Chondrocyte (in vitro differentiated cells): ENCODE measurements at regions not wholly inside any gene's neighbourhood (a gene's known extent, or its start where the extent isn't known, plus 50 kb on each side); places are given as distances from the start of the nearest gene placed in this dataset.

Experiments used
- DNase-seq: peaks from one replicate; pipeline ENCODE4 v3.0.0; 2021; ENCODE audit warnings: mixed read lengths, low spot score
- H3K27ac Mint-ChIP-seq: one replicate; pipeline ENCODE4 v1.8.0; 2021; ENCODE audit warnings: mild to moderate bottlenecking, moderate library complexity, mixed read lengths; ENCODE audit not compliant: unreplicated experiment
- H3K27me3 Mint-ChIP-seq: 2 replicates; pipeline ENCODE4 v1.8.0; 2021; ENCODE audit warnings: low read depth, mixed read lengths
- H3K36me3 Mint-ChIP-seq: 2 replicates; pipeline ENCODE4 v1.8.0; 2021; ENCODE audit warnings: low read depth, mixed read lengths
- H3K4me1 Mint-ChIP-seq: 2 replicates; pipeline ENCODE4 v1.8.0; 2021; ENCODE audit warnings: low read depth, mild to moderate bottlenecking, mixed read lengths
- H3K4me3 Mint-ChIP-seq: one replicate; pipeline ENCODE4 v1.8.0; 2021; ENCODE audit warnings: mild to moderate bottlenecking, moderate library complexity, mixed read lengths; ENCODE audit not compliant: unreplicated experiment
- H3K9me3 Mint-ChIP-seq: 2 replicates; pipeline ENCODE4 v1.8.0; 2021; ENCODE audit warnings: low read depth, mixed read lengths
- TF ChIP-seq, protein P1 (sequence below): fragments of 200-600 bp; sonication (generic); IDR thresholded peaks from 2 replicates; pipeline ENCODE4 v1.5.0; 2021; ENCODE audit warnings: antibody characterized with exemption, mild to moderate bottlenecking, moderate library complexity

DNA sequence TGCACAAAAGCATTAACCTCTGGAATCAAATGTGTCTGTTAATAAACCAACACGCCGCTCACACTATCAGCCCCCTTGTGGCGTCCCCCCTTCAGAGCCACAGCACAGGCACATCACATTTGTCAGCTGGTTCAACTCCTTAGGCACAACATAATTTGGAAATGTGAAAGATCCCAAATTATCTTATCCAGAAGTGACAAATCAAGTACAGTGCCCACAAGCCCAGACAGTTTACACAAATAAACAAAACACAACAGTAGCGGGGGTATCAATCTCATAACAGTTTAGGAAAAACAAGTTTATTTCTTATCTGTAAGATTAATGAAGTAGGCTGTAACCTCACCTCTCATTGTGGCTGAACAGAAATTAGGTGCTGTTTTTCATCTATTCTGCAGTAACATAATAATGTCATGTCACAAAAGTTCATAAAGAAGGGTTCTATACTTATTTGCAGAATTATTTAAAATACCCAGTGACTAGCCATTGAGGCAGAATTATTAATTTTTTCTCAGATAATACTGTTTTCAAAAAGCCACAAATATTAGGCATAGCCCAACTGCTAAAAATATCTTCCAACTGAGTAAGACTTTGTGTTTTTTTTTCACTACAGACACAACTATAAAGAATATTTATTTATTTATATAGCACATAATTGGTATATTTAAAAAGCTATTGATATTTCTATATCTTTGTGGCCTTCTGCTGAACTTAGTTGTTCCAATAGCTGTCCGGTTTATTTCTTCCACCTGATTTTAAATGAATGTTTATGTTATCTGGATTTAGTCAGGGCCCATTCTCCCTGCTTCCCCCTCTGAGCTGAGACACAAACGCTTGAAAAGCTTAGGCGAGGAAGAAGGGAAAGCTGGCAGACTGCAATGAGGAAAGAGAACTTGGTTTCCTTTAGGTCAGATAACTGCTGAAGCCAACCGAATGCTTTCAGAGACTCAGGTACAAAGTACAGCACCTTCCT, 214.7 kb downstream of the QDPR start:
- H3K4me1 Mint-ChIP-seq, result peaks cover 10% of the 10 kb centered on the region
- peaks cover 9% of the 10 kb centered on the region for H3K27me3 Mint-ChIP-seq
- H3K9me3 Mint-ChIP-seq, result no peaks in the 10 kb centered on the region
- H3K36me3 Mint-ChIP-seq, result peaks cover 3% of the 10 kb centered on the region
- no peak overlapping the region for H3K27ac Mint-ChIP-seq
- no peak overlapping the region for H3K4me3 Mint-ChIP-seq
- TF ChIP-seq, protein P1, sequence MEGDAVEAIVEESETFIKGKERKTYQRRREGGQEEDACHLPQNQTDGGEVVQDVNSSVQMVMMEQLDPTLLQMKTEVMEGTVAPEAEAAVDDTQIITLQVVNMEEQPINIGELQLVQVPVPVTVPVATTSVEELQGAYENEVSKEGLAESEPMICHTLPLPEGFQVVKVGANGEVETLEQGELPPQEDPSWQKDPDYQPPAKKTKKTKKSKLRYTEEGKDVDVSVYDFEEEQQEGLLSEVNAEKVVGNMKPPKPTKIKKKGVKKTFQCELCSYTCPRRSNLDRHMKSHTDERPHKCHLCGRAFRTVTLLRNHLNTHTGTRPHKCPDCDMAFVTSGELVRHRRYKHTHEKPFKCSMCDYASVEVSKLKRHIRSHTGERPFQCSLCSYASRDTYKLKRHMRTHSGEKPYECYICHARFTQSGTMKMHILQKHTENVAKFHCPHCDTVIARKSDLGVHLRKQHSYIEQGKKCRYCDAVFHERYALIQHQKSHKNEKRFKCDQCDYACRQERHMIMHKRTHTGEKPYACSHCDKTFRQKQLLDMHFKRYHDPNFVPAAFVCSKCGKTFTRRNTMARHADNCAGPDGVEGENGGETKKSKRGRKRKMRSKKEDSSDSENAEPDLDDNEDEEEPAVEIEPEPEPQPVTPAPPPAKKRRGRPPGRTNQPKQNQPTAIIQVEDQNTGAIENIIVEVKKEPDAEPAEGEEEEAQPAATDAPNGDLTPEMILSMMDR, result no peak
- no peak for DNase-seq

DNA sequence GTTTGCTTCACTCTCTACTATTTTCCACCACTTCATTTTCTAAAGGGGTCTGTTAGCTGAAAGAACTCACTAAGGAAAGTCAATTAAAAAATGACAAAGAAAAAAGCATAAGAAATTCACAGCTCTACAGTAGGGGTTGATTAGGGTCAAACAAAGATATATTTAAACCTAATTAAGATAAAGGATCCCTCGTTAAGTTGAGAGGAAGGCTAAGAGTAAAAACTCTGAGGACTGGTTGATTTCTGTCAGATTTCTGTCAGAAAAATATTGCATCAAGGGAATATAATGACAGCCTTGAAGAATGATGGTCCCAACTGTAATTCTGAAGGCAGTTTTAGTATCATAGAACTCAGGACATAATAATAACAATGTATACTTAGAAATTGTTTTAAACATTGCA, 218.0 kb downstream of the QDPR start:
- no peak for DNase-seq
- H3K9me3 Mint-ChIP-seq, result no peaks in the 10 kb centered on the region
- no peak overlapping the region for H3K4me3 Mint-ChIP-seq
- H3K27ac Mint-ChIP-seq, result no peak overlapping the region
- H3K4me1 Mint-ChIP-seq, result peaks cover 10% of the 10 kb centered on the region
- H3K36me3 Mint-ChIP-seq, result peaks cover 3% of the 10 kb centered on the region
- TF ChIP-seq, protein P1, result no peak
- H3K27me3 Mint-ChIP-seq, result peaks cover 12% of the 10 kb centered on the region

DNA sequence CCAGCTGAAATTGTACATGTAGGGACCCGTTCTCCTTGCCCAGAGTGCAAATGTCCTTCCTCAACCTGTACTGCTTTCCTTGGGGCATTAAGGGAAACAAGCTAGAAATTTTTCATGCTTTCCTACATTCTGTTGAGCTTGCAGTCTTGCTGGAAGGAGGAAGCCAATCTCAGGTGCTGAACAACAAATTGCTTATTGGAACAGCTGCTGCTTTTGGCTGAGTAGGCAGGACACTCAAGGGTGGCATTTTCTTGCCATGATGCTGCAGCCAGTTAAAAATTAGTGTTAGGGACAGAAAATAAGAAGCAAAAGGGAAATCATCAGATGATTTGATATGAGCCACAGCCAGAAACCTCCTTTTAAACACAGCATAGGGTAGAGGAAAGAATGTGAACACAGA, 223.7 kb downstream of the QDPR start:
- TF ChIP-seq, protein P1, result no peak
- Mint-ChIP-seq H3K27me3 (peaks cover 4% of the 10 kb centered on the region), H3K27ac (no peak overlapping the region), H3K4me3 (no peak overlapping the region), H3K9me3 (no peaks in the 10 kb centered on the region), H3K36me3 (peaks cover under 1% of the 10 kb centered on the region), H3K4me1 (no peaks in the 10 kb centered on the region)
- no peak for DNase-seq

DNA sequence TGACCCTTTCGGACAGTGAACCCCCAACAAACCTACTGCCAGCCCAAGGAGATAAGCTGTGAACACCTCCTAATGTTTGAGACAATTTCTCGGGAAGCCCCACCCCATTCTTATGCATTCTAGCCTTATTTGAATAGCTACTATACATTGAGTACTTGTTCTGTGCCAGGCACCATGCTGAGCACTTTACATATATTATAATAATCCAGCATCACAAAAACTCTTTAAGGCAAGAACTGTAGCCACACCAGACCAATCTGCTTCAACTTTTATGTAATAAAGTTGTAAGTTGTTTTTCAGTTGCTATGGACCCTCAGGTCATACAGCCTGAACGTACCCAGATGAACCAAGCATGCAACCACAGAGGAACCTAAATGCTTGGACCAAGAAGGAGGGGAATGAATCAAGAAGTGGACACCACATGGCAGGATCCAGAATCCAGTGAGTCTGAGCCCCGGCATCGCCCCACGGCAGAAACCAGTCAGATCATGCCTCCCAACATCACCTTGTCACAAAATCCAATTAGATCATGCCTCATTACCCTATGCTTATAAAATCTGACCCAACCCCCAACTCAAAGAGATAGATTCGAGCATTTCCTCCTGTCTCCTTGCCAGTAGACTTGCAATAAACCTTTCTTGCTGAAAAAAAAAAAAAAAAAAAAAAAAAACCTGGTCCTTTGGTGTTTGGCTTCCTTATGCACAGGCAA, 225.0 kb downstream of the QDPR start:
- H3K27me3 Mint-ChIP-seq, result peaks cover 10% of the 10 kb centered on the region
- no peak overlapping the region for H3K27ac Mint-ChIP-seq
- H3K4me1 Mint-ChIP-seq, result no peaks in the 10 kb centered on the region
- no peak for DNase-seq
- TF ChIP-seq, protein P1, result no peak
- H3K9me3 Mint-ChIP-seq, result no peaks in the 10 kb centered on the region
- H3K36me3 Mint-ChIP-seq, result no peaks in the 10 kb centered on the region
- H3K4me3 Mint-ChIP-seq, result no peak overlapping the region

DNA sequence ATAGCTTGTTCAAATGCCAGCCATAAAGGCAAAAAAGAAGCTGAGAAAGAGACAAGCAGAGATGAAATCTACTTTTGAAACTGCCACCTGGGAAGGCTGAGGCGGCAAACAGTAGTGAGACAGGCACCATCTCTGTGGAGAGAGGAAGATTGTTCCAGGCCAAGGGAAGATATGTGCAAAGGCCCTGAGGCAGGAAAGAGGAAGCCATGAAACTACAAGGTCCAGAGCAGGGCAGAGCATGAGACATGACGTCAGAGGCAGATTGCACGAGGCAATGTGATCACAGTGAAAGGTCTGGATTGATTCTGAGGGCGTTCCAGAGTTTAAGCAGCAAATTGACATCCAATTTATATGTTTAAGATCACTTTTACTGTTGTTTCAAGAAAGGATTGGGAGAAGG, 226.1 kb downstream of the QDPR start:
- H3K36me3 Mint-ChIP-seq, result no peaks in the 10 kb centered on the region
- no peaks in the 10 kb centered on the region for H3K4me1 Mint-ChIP-seq
- H3K27ac Mint-ChIP-seq, result no peak overlapping the region
- no peaks in the 10 kb centered on the region for H3K9me3 Mint-ChIP-seq
- TF ChIP-seq, protein P1, result no peak
- peaks cover 7% of the 10 kb centered on the region for H3K27me3 Mint-ChIP-seq
- no peak overlapping the region for H3K4me3 Mint-ChIP-seq
- DNase-seq, result no peak
